ENCODE measurements at regions not wholly inside any gene's neighbourhood (a gene's known extent, or its start where the extent isn't known, plus 50 kb on each side); places are given as distances from the start of the nearest gene placed in this dataset.

DNA sequence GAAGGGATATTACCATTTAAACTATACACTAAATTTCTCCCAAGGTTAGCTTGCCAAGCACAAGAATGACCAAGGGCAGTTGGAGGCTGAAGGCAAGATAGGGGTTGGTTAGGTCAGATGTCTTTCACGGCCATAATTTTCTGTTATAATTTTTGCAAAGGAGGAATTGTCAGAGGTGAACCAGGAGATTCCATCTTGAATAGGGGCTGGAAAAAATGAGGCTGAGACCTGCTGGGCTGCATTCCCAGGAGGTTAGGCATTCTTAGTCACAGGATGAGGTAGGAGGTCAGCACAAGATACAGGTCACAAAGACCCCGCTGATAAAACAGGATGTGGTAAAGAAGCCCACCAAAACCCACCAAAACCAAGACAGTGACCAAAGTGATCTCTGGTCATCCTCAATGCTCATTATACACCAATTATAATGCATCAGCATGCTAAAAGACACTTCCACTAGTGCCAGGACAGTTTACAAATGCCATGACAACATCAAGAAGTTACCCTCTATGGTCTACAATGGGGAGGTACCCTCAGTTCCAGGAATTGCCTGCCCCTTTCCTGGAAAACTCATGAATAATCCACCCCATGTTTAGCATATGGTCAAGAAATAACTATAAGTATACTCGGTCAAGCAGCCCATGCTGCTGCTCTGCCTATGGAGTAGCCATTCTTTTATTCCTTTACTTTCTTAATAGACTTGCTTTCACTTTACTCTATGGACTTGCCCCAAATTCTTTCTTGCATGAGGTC lies 371.8 kb upstream of the SULF2 start:
- TF ChIP-seq, protein P1, sequence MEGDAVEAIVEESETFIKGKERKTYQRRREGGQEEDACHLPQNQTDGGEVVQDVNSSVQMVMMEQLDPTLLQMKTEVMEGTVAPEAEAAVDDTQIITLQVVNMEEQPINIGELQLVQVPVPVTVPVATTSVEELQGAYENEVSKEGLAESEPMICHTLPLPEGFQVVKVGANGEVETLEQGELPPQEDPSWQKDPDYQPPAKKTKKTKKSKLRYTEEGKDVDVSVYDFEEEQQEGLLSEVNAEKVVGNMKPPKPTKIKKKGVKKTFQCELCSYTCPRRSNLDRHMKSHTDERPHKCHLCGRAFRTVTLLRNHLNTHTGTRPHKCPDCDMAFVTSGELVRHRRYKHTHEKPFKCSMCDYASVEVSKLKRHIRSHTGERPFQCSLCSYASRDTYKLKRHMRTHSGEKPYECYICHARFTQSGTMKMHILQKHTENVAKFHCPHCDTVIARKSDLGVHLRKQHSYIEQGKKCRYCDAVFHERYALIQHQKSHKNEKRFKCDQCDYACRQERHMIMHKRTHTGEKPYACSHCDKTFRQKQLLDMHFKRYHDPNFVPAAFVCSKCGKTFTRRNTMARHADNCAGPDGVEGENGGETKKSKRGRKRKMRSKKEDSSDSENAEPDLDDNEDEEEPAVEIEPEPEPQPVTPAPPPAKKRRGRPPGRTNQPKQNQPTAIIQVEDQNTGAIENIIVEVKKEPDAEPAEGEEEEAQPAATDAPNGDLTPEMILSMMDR (IDR thresholded peaks at IDR 0.05; ENCODE audit: borderline replicate concordance, extremely low read depth, low read length, poor library complexity, severe bottlenecking) = no peak
- TF ChIP-seq EZH2 (IDR thresholded peaks at IDR 0.05; ENCODE audit: borderline replicate concordance, low read depth, low read length, severe bottlenecking) = no peak
